ENCODE measurements at regions not wholly inside any gene's neighbourhood (a gene's known extent, or its start where the extent isn't known, plus 50 kb on each side); places are given as distances from the start of the nearest gene placed in this dataset.

- TF ChIP-seq YY1 (IDR thresholded peaks at IDR 0.05; ENCODE audit: insufficient read depth, insufficient read length) (no peak), ZNF274 (IDR thresholded peaks at IDR 0.05; ENCODE audit: low read depth, low read length) (no peak)
These were observed 659.2 kb upstream of the AADAT start for GRCh38 chr4:170748975-170749374.

Data from NT2/D1 (cell line).